Calu3 (cell line): ENCODE measurements at regions not wholly inside any gene's neighbourhood (a gene's known extent, or its start where the extent isn't known, plus 50 kb on each side); places are given as distances from the start of the nearest gene placed in this dataset.

Experiments used
- BruUV-seq: library from RNA; stranded (reverse); fragments of 400-500 nt; replicated peaks from 2 replicates; lab custom pipeline; 2021; lab: Mats Ljungman, UMichigan
- CTCF ChIA-PET: fragments of 300-600 bp; sonication (Branson Sonifier 250); formaldehyde crosslinking; loops from one replicate; lab custom pipeline; 2022; ENCODE audit warnings: antibody characterized with exemption; lab: Charles Lee
- DNase-seq: peaks from one replicate; pipeline ENCODE4 v3.0.0; 2022
- H3K27ac Mint-ChIP-seq: one replicate; pipeline ENCODE4 v1.8.0; 2022; ENCODE audit warnings: mixed read lengths; ENCODE audit not compliant: unreplicated experiment
- H3K27me3 Mint-ChIP-seq: one replicate; pipeline ENCODE4 v1.8.0; 2022; ENCODE audit warnings: mixed read lengths; ENCODE audit not compliant: unreplicated experiment
- H3K36me3 Mint-ChIP-seq: one replicate; pipeline ENCODE4 v1.8.0; 2022; ENCODE audit warnings: mild to moderate bottlenecking, moderate library complexity, mixed read lengths; ENCODE audit not compliant: insufficient read depth, unreplicated experiment
- H3K4me1 Mint-ChIP-seq: one replicate; pipeline ENCODE4 v1.8.0; 2022; ENCODE audit warnings: mild to moderate bottlenecking, low read depth, mixed read lengths; ENCODE audit not compliant: unreplicated experiment
- H3K4me3 Mint-ChIP-seq: one replicate; pipeline ENCODE4 v1.8.0; 2022; ENCODE audit warnings: mild to moderate bottlenecking, low read depth, moderate library complexity, mixed read lengths; ENCODE audit not compliant: unreplicated experiment
- H3K9me3 Mint-ChIP-seq: one replicate; pipeline ENCODE4 v1.8.0; 2022; ENCODE audit warnings: low read depth, mixed read lengths; ENCODE audit not compliant: unreplicated experiment
- intact Hi-C: fragments of 100-400 bp; cut with micrococcal nuclease; formaldehyde crosslinking; loops from one replicate; pipeline ENCODE4 v1.10.0; 2022; ENCODE audit not compliant: unreplicated experiment
- TF ChIP-seq, protein P1 (sequence below): fragments of 200-600 bp; IDR thresholded peaks from one replicate; pipeline ENCODE4 v1.8.0; 2022; ENCODE audit warnings: antibody characterized with exemption; ENCODE audit not compliant: unreplicated experiment

DNA sequence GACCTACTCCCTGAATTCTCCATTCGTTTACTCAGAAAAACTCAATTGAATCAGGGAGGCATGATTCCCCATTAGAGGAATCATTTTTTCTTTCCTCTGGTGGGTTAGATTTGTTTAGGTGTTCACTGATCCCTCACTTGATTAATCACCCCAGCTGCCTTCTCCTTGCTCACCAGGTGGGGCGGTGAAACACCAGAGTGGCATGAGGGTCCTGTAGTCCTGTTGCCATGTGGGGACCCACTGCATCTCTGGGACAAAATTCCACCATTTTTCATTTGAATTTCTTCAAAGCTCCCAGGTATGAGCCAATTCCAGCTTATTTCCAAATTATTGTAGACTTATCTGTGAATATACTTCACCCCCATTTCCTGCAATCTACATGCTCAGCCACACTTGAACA is 462.7 kb upstream of the ZNF507 start:
- H3K27me3 Mint-ChIP-seq, result no peaks in the 10 kb centered on the region
- no peaks in the 10 kb centered on the region for H3K36me3 Mint-ChIP-seq
- no peak overlapping the region for H3K4me3 Mint-ChIP-seq
- H3K4me1 Mint-ChIP-seq, result no peaks in the 10 kb centered on the region
- H3K9me3 Mint-ChIP-seq, result peaks cover 20% of the 10 kb centered on the region
- no peak for DNase-seq
- intact Hi-C loops, result no loop called here
- no peak overlapping the region for H3K27ac Mint-ChIP-seq
- BruUV-seq, result no TSS peak
- TF ChIP-seq, protein P1, sequence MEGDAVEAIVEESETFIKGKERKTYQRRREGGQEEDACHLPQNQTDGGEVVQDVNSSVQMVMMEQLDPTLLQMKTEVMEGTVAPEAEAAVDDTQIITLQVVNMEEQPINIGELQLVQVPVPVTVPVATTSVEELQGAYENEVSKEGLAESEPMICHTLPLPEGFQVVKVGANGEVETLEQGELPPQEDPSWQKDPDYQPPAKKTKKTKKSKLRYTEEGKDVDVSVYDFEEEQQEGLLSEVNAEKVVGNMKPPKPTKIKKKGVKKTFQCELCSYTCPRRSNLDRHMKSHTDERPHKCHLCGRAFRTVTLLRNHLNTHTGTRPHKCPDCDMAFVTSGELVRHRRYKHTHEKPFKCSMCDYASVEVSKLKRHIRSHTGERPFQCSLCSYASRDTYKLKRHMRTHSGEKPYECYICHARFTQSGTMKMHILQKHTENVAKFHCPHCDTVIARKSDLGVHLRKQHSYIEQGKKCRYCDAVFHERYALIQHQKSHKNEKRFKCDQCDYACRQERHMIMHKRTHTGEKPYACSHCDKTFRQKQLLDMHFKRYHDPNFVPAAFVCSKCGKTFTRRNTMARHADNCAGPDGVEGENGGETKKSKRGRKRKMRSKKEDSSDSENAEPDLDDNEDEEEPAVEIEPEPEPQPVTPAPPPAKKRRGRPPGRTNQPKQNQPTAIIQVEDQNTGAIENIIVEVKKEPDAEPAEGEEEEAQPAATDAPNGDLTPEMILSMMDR, result no peak
- CTCF ChIA-PET, result no interaction called here

DNA sequence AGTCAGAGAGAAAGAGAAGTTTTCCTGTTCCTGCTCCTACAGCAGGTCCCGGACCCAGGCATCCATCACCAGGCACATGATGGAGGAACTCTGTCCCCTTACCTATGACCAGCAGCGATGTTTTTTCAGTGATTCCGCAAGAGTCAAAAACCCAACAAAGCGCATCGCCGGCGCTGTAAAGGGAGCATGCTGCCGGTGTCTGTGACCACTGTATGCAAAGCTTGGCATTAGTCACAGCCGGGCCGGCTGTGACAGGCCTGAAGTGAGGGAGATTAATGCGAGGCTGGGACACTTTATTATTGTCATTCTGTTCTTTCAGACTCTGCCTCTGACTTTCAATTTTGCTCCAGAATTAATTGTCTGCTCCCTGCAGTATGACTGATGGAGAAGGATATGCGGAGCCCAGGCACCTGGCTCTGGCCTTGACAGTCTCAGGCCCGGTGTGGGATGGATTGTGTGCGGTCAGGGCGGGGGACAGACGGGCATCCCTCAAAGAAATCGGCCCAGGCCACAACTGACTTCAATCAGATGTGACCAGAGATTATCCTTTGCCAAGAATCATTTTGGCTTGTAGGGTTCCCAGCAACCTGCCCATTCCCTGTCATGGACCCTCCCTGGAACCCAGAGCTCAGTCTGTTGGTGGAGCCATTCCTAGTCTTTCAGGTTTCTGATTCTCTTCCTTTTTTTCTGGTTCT is 462.0 kb upstream of the ZNF507 start:
- H3K36me3 Mint-ChIP-seq, result no peaks in the 10 kb centered on the region
- H3K4me1 Mint-ChIP-seq, result no peaks in the 10 kb centered on the region
- BruUV-seq, result no TSS peak
- no peak overlapping the region for H3K4me3 Mint-ChIP-seq
- TF ChIP-seq, protein P1, result no peak
- peaks cover 14% of the 10 kb centered on the region for H3K9me3 Mint-ChIP-seq
- H3K27me3 Mint-ChIP-seq, result no peaks in the 10 kb centered on the region
- CTCF ChIA-PET, result no interaction called here
- intact Hi-C loops, result no loop called here
- H3K27ac Mint-ChIP-seq, result no peak overlapping the region
- DNase-seq, result no peak

DNA sequence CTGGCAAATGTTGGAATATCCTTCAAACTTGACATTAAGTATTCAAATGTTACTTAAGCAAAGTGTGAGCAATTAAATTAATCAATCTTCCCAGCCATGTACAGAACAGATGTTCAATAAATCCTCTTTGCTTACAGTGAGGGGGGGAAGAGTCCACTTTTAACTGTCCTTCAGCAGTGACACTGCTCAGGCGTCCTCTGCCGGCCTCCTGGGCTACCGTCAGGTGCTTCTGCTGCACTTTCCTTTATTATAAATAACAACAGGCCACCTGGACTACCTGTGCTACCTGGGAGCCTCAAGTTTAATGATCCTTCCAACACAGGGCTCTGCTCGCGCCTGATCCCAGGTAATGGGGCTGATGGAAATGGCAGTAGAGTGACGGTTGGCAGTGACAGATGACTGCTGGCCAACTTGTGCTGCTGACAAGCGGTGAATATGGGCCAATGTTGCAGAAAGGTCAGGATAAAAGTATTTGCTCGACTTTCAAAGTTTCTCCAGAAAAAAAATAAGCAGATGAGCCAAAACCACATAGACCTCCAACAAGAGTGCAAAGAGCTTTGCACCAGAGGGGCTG is 460.0 kb upstream of the ZNF507 start:
- Mint-ChIP-seq H3K27me3 (no peaks in the 10 kb centered on the region), H3K36me3 (no peaks in the 10 kb centered on the region)
- intact Hi-C loops, result no loop called here

DNA sequence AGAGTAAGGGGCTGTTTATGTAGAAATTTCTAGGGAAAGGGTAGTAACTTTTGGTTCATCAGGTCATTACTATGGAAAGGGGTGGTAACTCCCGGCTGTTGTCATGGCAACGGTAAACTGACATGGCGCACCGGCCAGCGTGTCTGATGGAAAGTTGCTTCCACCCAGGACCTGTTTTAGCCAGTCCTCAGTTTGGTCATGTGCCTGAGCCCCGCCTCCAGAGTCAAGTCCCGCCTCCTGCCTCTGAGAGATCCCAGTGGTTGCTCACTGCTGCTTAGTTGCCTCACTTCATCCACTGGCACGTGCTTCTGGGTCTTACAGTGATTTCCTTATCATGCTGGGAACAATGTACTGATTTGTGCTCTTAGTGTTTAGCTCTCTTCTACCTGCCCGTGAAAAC is 455.2 kb upstream of the ZNF507 start:
- DNase-seq, result no peak
- Mint-ChIP-seq H3K9me3 (peaks cover 28% of the 10 kb centered on the region), H3K27me3 (no peaks in the 10 kb centered on the region), H3K27ac (no peak overlapping the region), H3K4me1 (no peaks in the 10 kb centered on the region), H3K36me3 (no peaks in the 10 kb centered on the region), H3K4me3 (no peak overlapping the region)
- no TSS peak for BruUV-seq
- TF ChIP-seq, protein P1, result no peak
- intact Hi-C loops, result no loop called here
- CTCF ChIA-PET, result no interaction called here

More for the DNA sequence above, 460.0 kb upstream of the ZNF507 start:
- TF ChIP-seq, protein P1, result no peak
- CTCF ChIA-PET, result no interaction called here
- Mint-ChIP-seq H3K9me3 (peaks cover 15% of the 10 kb centered on the region), H3K4me3 (no peak overlapping the region), H3K27ac (no peak overlapping the region), H3K4me1 (no peaks in the 10 kb centered on the region)
- BruUV-seq, result no TSS peak
- no peak for DNase-seq
